H9 (cell line): ENCODE measurements at regions not wholly inside any gene's neighbourhood (a gene's known extent, or its start where the extent isn't known, plus 50 kb on each side); places are given as distances from the start of the nearest gene placed in this dataset.

Experiments used
- DNase-seq: peaks from one replicate; pipeline ENCODE4 v3.0.0-alpha.2; 2017
- H2AFZ ChIP-seq: one replicate; pipeline ENCODE4 v1.6.1; 2013; ENCODE audit warnings: mild to moderate bottlenecking, low read length, control low read depth, moderate library complexity
- H2AK5ac ChIP-seq: 2 replicates; pipeline ENCODE4 v1.6.1; 2013; ENCODE audit warnings: low read length, control low read depth, mixed read lengths; ENCODE audit not compliant: insufficient read length
- H2BK120ac ChIP-seq: one replicate; pipeline ENCODE4 v1.6.1; 2013; ENCODE audit warnings: low read depth, mild to moderate bottlenecking, low read length, control low read depth, inconsistent platforms; ENCODE audit not compliant: poor library complexity, severe bottlenecking
- H2BK12ac ChIP-seq: 2 replicates; pipeline ENCODE4 v1.6.1; 2013; ENCODE audit warnings: low read length, control low read depth, mixed read lengths, low read depth; ENCODE audit not compliant: insufficient read length
- H2BK15ac ChIP-seq: 2 replicates; pipeline ENCODE4 v1.6.1; 2013; ENCODE audit warnings: low read depth, low read length, control low read depth
- H2BK20ac ChIP-seq: one replicate; pipeline ENCODE4 v1.6.1; 2013; ENCODE audit warnings: low read depth, mild to moderate bottlenecking, low read length, control low read depth, inconsistent platforms; ENCODE audit not compliant: poor library complexity, severe bottlenecking
- H2BK5ac ChIP-seq: 2 replicates; pipeline ENCODE4 v1.6.1; 2013; ENCODE audit warnings: low read length, control low read depth, mixed read lengths; ENCODE audit not compliant: insufficient read length
- H3K14ac ChIP-seq: 2 replicates; pipeline ENCODE4 v1.6.1; 2013; ENCODE audit warnings: low read length, control low read depth; ENCODE audit not compliant: insufficient read depth
- H3K18ac ChIP-seq: 2 replicates; pipeline ENCODE4 v1.6.1; 2013; ENCODE audit warnings: low read depth, mild to moderate bottlenecking, mixed read lengths, low read length, control low read depth; ENCODE audit not compliant: insufficient read length
- H3K23ac ChIP-seq: 2 replicates; pipeline ENCODE4 v1.6.1; 2013; ENCODE audit warnings: low read length, control low read depth, mixed read lengths, low read depth; ENCODE audit not compliant: insufficient read length
- H3K23me2 ChIP-seq: 2 replicates; pipeline ENCODE4 v1.6.1; 2013; ENCODE audit warnings: low read depth, mild to moderate bottlenecking, mixed read lengths, low read length, control low read depth; ENCODE audit not compliant: insufficient read length, poor library complexity, severe bottlenecking
- H3K27ac ChIP-seq: 2 replicates; pipeline ENCODE4 v1.5.1; 2013; ENCODE audit warnings: low read length, control low read depth, mixed read lengths, low read depth; ENCODE audit not compliant: insufficient read length
- H3K27me3 ChIP-seq: 2 replicates; pipeline ENCODE4 v1.6.1; 2013; ENCODE audit warnings: low read length, control low read depth, inconsistent platforms; ENCODE audit not compliant: insufficient read depth
- H3K4ac ChIP-seq: 2 replicates; pipeline ENCODE4 v1.6.1; 2013; ENCODE audit warnings: low read depth, mild to moderate bottlenecking, control low read depth, inconsistent platforms, low read length, moderate library complexity
- H3K4me1 ChIP-seq: 2 replicates; pipeline ENCODE4 v1.6.1; 2013; ENCODE audit warnings: low read length, control low read depth, inconsistent platforms; ENCODE audit not compliant: insufficient read depth
- H3K4me2 ChIP-seq: 2 replicates; pipeline ENCODE4 v1.6.1; 2013; ENCODE audit warnings: low read length, control low read depth, mixed read lengths; ENCODE audit not compliant: insufficient read length, insufficient read depth
- H3K56ac ChIP-seq: 2 replicates; pipeline ENCODE4 v1.6.1; 2013; ENCODE audit warnings: low read depth, mild to moderate bottlenecking, mixed read lengths, low read length, control low read depth; ENCODE audit not compliant: insufficient read length
- H3K79me1 ChIP-seq: 2 replicates; pipeline ENCODE4 v1.6.1; 2013; ENCODE audit warnings: low read depth, mild to moderate bottlenecking, moderate library complexity, low read length, control low read depth, inconsistent platforms; ENCODE audit not compliant: insufficient read depth, poor library complexity, severe bottlenecking
- H3K79me2 ChIP-seq: 2 replicates; pipeline ENCODE4 v1.6.1; 2013; ENCODE audit warnings: low read length, control low read depth, inconsistent platforms; ENCODE audit not compliant: insufficient read depth
- H3K9ac ChIP-seq: 2 replicates; pipeline ENCODE4 v1.6.1; 2013; ENCODE audit warnings: low read length, control low read depth, mixed read lengths; ENCODE audit not compliant: insufficient read length; ENCODE audit errors: extremely low read depth
- H3K9me3 ChIP-seq: one replicate; pipeline ENCODE4 v1.6.1; 2013; ENCODE audit warnings: low read depth, low read length, inconsistent platforms; ENCODE audit not compliant: control insufficient read depth
- H3T11ph ChIP-seq: one replicate; pipeline ENCODE4 v1.6.1; 2013; ENCODE audit warnings: mild to moderate bottlenecking, low read length, control low read depth, inconsistent platforms
- H4K20me1 ChIP-seq: one replicate; pipeline ENCODE4 v1.6.1; 2013; ENCODE audit not compliant: control insufficient read depth, insufficient read length, insufficient read depth
- H4K5ac ChIP-seq: 2 replicates; pipeline ENCODE4 v1.6.1; 2013; ENCODE audit warnings: low read depth, mild to moderate bottlenecking, mixed read lengths, low read length, control low read depth; ENCODE audit not compliant: insufficient read length
- H4K8ac ChIP-seq: replicated peaks from 2 replicates; pipeline ENCODE4 v1.6.1; 2013; ENCODE audit warnings: low read length, control low read depth, mixed read lengths, low read depth; ENCODE audit not compliant: insufficient read length
- H4K91ac ChIP-seq: 2 replicates; pipeline ENCODE4 v1.6.1; 2013; ENCODE audit warnings: low read depth, mild to moderate bottlenecking, moderate library complexity, mixed read lengths, low read length, control low read depth; ENCODE audit not compliant: insufficient read length
- H3K27ac Mint-ChIP-seq, 3 experiments: 2 replicates in 2 of 3; 3 replicates in 1 of 3; pipeline ENCODE4 v1.8.0; 2020 to 2021; ENCODE audit warnings: mixed read lengths in 3 of 3, mild to moderate bottlenecking in 1 of 3, moderate library complexity in 1 of 3
- H3K27me3 Mint-ChIP-seq: 2 replicates; pipeline ENCODE4 v1.8.0; 2021; ENCODE audit warnings: low read depth, mild to moderate bottlenecking, moderate library complexity, mixed read lengths
- H3K36me3 Mint-ChIP-seq, 3 experiments: 2 replicates in 2 of 3; 3 replicates in 1 of 3; pipeline ENCODE4 v1.8.0; 2020 to 2021; ENCODE audit warnings: low read depth in 3 of 3, mixed read lengths in 3 of 3; ENCODE audit not compliant: insufficient read depth in 1 of 3
- H3K4me1 Mint-ChIP-seq, 2 experiments: 2 replicates each; pipeline ENCODE4 v1.8.0; 2020; ENCODE audit warnings: mixed read lengths in 2 of 2
- H3K4me3 Mint-ChIP-seq, 2 experiments: 2 replicates in 1 of 2; 3 replicates in 1 of 2; pipeline ENCODE4 v1.8.0; 2020 to 2021; ENCODE audit warnings: mild to moderate bottlenecking in 2 of 2, mixed read lengths in 2 of 2, moderate library complexity in 1 of 2
- H3K9me3 Mint-ChIP-seq, 2 experiments: 2 replicates in 1 of 2; 3 replicates in 1 of 2; pipeline ENCODE4 v1.8.0; 2020; ENCODE audit warnings: mild to moderate bottlenecking in 2 of 2, mixed read lengths in 2 of 2, moderate library complexity in 1 of 2
- CTCF ChIP-seq: fragments of 200-600 bp; sonication (generic); conservative IDR thresholded peaks from 3 replicates; pipeline ENCODE4 v1.8.0; 2021; ENCODE audit warnings: antibody characterized with exemption, mild to moderate bottlenecking
- WGBS: extraction: QIAGEN DNeasy Blood & Tissue Kit; methylation state at CpG from one replicate; pipeline ENCODE4 v1.1.7; 2013; ENCODE audit warnings: missing lambda C conversion rate, low lambda C conversion rate, mixed read lengths; ENCODE audit not compliant: insufficient read length; ENCODE audit errors: extremely low coverage; 5-methylcytosine and 5-hydroxymethylcytosine counted together

GRCh38 chr16:17532338-17532995, 61.7 kb upstream of the XYLT1 start:
- Histone ChIP-seq H3T11ph (no peak overlapping the region), H4K91ac (no peak overlapping the region), H3K79me2 (no peaks in the 10 kb centered on the region), H2BK20ac (no peak overlapping the region), H4K20me1 (no peaks in the 10 kb centered on the region), H2BK15ac (no peak overlapping the region), H4K8ac (no peak overlapping the region), H2AK5ac (no peak overlapping the region), H3K4me1 (no peaks in the 10 kb centered on the region), H3K4ac (no peak overlapping the region), H3K9me3 (no peaks in the 10 kb centered on the region), H3K4me2 (no peak overlapping the region), H3K18ac (no peak overlapping the region), H4K5ac (no peak overlapping the region), H3K14ac (no peak overlapping the region), H2BK12ac (no peak overlapping the region), H3K56ac (no peak overlapping the region), H2BK120ac (no peak overlapping the region), H3K9ac (no peak overlapping the region), H3K27me3 (no peaks in the 10 kb centered on the region), H3K23me2 (no peaks in the 10 kb centered on the region), H3K79me1 (no peaks in the 10 kb centered on the region), H3K27ac (no peak overlapping the region), H2AFZ (no peak overlapping the region), H2BK5ac (no peak overlapping the region), H3K23ac (no peak overlapping the region)
- H3K36me3 Mint-ChIP-seq = no peaks in the 10 kb centered on the region; a peak in 1 of 7 replicates
- H3K9me3 Mint-ChIP-seq = peaks cover 0 to 12% of the 10 kb centered on the region in 2 experiments; a peak in 3 of 5 replicates
- no peaks in the 10 kb centered on the region for H3K4me1 Mint-ChIP-seq
- no peak for DNase-seq
- no peak overlapping the region for H3K4me3 Mint-ChIP-seq
- no peak overlapping the region for H3K27ac Mint-ChIP-seq
- no peak for TF ChIP-seq CTCF
- no CpG with 5 or more reads among the region's 8 CpGs for WGBS
- peaks cover 7% of the 10 kb centered on the region for H3K27me3 Mint-ChIP-seq
